Skeletal muscle satellite cell (primary cell): ENCODE measurements at regions not wholly inside any gene's neighbourhood (a gene's known extent, or its start where the extent isn't known, plus 50 kb on each side); places are given as distances from the start of the nearest gene placed in this dataset.
"Not testable (repeated sequence)": the region's sequence is repeated elsewhere in the genome, so short reads cannot be mapped to it uniquely, and the experiment has no call there.

Experiments
- H3K27me3 ChIP-seq: 2 replicates; pipeline ENCODE4 v1.7.0; 2013; ENCODE audit warnings: low read length; ENCODE audit not compliant: control insufficient read depth, insufficient read depth
- H3K36me3 ChIP-seq: 2 replicates; pipeline ENCODE4 v1.7.0; 2013; ENCODE audit warnings: mild to moderate bottlenecking, control low read depth, low read length; ENCODE audit not compliant: insufficient read depth
- H3K4me1 ChIP-seq: 2 replicates; pipeline ENCODE4 v1.7.0; 2013; ENCODE audit warnings: low read length; ENCODE audit not compliant: control insufficient read depth, insufficient read depth
- H3K4me2 ChIP-seq: 2 replicates; pipeline ENCODE4 v1.7.0; 2013; ENCODE audit warnings: mild to moderate bottlenecking, low read length
- H3K4me3 ChIP-seq: 2 replicates; pipeline ENCODE4 v1.7.0; 2013; ENCODE audit warnings: low read length
- H3K9ac ChIP-seq: 2 replicates; pipeline ENCODE4 v1.7.0; 2013; ENCODE audit warnings: mild to moderate bottlenecking, low read depth, low read length, moderate library complexity
- H3K9me3 ChIP-seq: replicated peaks from 2 replicates; pipeline ENCODE4 v1.7.0; 2013; ENCODE audit warnings: mild to moderate bottlenecking, control low read depth, low read length

GRCh38 chr18:28331551-28331950 is 154.6 kb upstream of the CDH2 start:
- Histone ChIP-seq H3K27me3 (no peaks in the 10 kb centered on the region), H3K9ac (no peak overlapping the region), H3K4me2 (no peak overlapping the region), H3K4me1 (no peaks in the 10 kb centered on the region), H3K36me3 (no peaks in the 10 kb centered on the region), H3K9me3 (no peaks in the 10 kb centered on the region), H3K4me3 (no peak overlapping the region)

- no peaks in the 10 kb centered on the region for H3K9me3 ChIP-seq
- no peaks in the 10 kb centered on the region for H3K27me3 ChIP-seq
- H3K4me1 ChIP-seq: no peaks in the 10 kb centered on the region
- no peak overlapping the region for H3K4me2 ChIP-seq
- H3K9ac ChIP-seq: no peak overlapping the region
- H3K36me3 ChIP-seq: no peaks in the 10 kb centered on the region
- no peak overlapping the region for H3K4me3 ChIP-seq
These were observed 136.7 kb upstream of the CDH2 start for GRCh38 chr18:28313602-28314001.

- Histone ChIP-seq H3K4me1 (no peaks in the 10 kb centered on the region), H3K9me3 (no peaks in the 10 kb centered on the region), H3K27me3 (no peaks in the 10 kb centered on the region), H3K36me3 (no peaks in the 10 kb centered on the region), H3K4me3 (no peak overlapping the region), H3K9ac (no peak overlapping the region), H3K4me2 (no peak overlapping the region)
These were observed 111.9 kb upstream of the CDH2 start for GRCh38 chr18:28288784-28289183.

- Histone ChIP-seq H3K27me3 (no peaks in the 10 kb centered on the region), H3K9me3 (no peaks in the 10 kb centered on the region), H3K4me1 (no peaks in the 10 kb centered on the region), H3K4me3 (no peak overlapping the region), H3K36me3 (no peaks in the 10 kb centered on the region), H3K4me2 (no peak overlapping the region), H3K9ac (no peak overlapping the region)
These were observed 110.2 kb upstream of the CDH2 start for GRCh38 chr18:28287146-28287545.

GRCh38 chr18:28284132-28284531 is 107.2 kb upstream of the CDH2 start:
- no peaks in the 10 kb centered on the region for H3K27me3 ChIP-seq
- H3K9ac ChIP-seq: no peak overlapping the region
- no peak overlapping the region for H3K4me2 ChIP-seq
- no peaks in the 10 kb centered on the region for H3K36me3 ChIP-seq
- no peaks in the 10 kb centered on the region for H3K9me3 ChIP-seq
- H3K4me1 ChIP-seq: no peaks in the 10 kb centered on the region
- no peak overlapping the region for H3K4me3 ChIP-seq

- no peak overlapping the region for H3K4me2 ChIP-seq
- no peaks in the 10 kb centered on the region for H3K36me3 ChIP-seq
These were observed 104.5 kb upstream of the CDH2 start for GRCh38 chr18:28281400-28281799.

GRCh38 chr18:28269750-28270149 is 92.8 kb upstream of the CDH2 start:
- H3K36me3 ChIP-seq: no peaks in the 10 kb centered on the region
- H3K9ac ChIP-seq: no peak overlapping the region
- no peak overlapping the region for H3K4me2 ChIP-seq
- no peaks in the 10 kb centered on the region for H3K9me3 ChIP-seq
- H3K4me3 ChIP-seq: no peak overlapping the region
- H3K27me3 ChIP-seq: no peaks in the 10 kb centered on the region
- H3K4me1 ChIP-seq: no peaks in the 10 kb centered on the region

More at GRCh38 chr18:28281400-28281799, 104.5 kb upstream of the CDH2 start:
- Histone ChIP-seq H3K27me3 (no peaks in the 10 kb centered on the region), H3K9me3 (no peaks in the 10 kb centered on the region), H3K9ac (no peak overlapping the region), H3K4me1 (no peaks in the 10 kb centered on the region), H3K4me3 (no peak overlapping the region)

- Histone ChIP-seq H3K4me2 (no peak overlapping the region), H3K9me3 (no peaks in the 10 kb centered on the region), H3K4me1 (no peaks in the 10 kb centered on the region), H3K36me3 (no peaks in the 10 kb centered on the region), H3K27me3 (no peaks in the 10 kb centered on the region), H3K4me3 (no peak overlapping the region), H3K9ac (no peak overlapping the region)
These were observed 91.1 kb upstream of the CDH2 start for GRCh38 chr18:28267878-28268625.

- Histone ChIP-seq H3K27me3 (no peaks in the 10 kb centered on the region), H3K9ac (no peak overlapping the region), H3K9me3 (no peaks in the 10 kb centered on the region), H3K4me1 (no peaks in the 10 kb centered on the region), H3K4me2 (no peak overlapping the region), H3K4me3 (no peak overlapping the region), H3K36me3 (no peaks in the 10 kb centered on the region)
These were observed 90.3 kb upstream of the CDH2 start for GRCh38 chr18:28267276-28267675.

GRCh38 chr18:28256166-28256565 is 79.2 kb upstream of the CDH2 start:
- no peaks in the 10 kb centered on the region for H3K9me3 ChIP-seq
- no peak overlapping the region for H3K4me3 ChIP-seq
- H3K27me3 ChIP-seq: no peaks in the 10 kb centered on the region
- no peak overlapping the region for H3K4me2 ChIP-seq
- H3K9ac ChIP-seq: no peak overlapping the region
- no peaks in the 10 kb centered on the region for H3K36me3 ChIP-seq
- no peaks in the 10 kb centered on the region for H3K4me1 ChIP-seq

- no peak overlapping the region for H3K9ac ChIP-seq
- no peaks in the 10 kb centered on the region for H3K27me3 ChIP-seq
- no peaks in the 10 kb centered on the region for H3K9me3 ChIP-seq
- no peaks in the 10 kb centered on the region for H3K36me3 ChIP-seq
- no peak overlapping the region for H3K4me2 ChIP-seq
- no peaks in the 10 kb centered on the region for H3K4me1 ChIP-seq
- H3K4me3 ChIP-seq: no peak overlapping the region
These were observed 71.7 kb upstream of the CDH2 start for GRCh38 chr18:28248653-28249052.

GRCh38 chr18:28240626-28241025 is 63.7 kb upstream of the CDH2 start:
- H3K9ac ChIP-seq, H3K4me1 ChIP-seq, H3K4me2 ChIP-seq, H3K36me3 ChIP-seq, H3K27me3 ChIP-seq, H3K4me3 ChIP-seq, H3K9me3 ChIP-seq: not testable (repeated sequence)
